BE2C (cell line): ENCODE measurements at regions not wholly inside any gene's neighbourhood (a gene's known extent, or its start where the extent isn't known, plus 50 kb on each side); places are given as distances from the start of the nearest gene placed in this dataset.
"Not testable (repeated sequence)": the region's sequence is repeated elsewhere in the genome, so short reads cannot be mapped to it uniquely, and the experiment has no call there.

Experiments used
- DNase-seq: peaks from one replicate; pipeline ENCODE4 v3.0.0-alpha.2; 2020
- H3K27me3 ChIP-seq: fragments of 250-450 bp; sonication (Bioruptor Pico); 2 replicates; pipeline ENCODE4 v1.5.1; 2020; ENCODE audit warnings: mild to moderate bottlenecking
- H3K36me3 ChIP-seq: fragments of 250-450 bp; sonication (Bioruptor Pico); 2 replicates; pipeline ENCODE4 v1.5.1; 2020; ENCODE audit warnings: mild to moderate bottlenecking
- H3K4me1 ChIP-seq: fragments of 250-450 bp; sonication (Bioruptor Pico); 2 replicates; pipeline ENCODE4 v1.5.1; 2020
- H3K4me3 ChIP-seq: 2 replicates; pipeline ENCODE4 v1.5.1; 2011; ENCODE audit warnings: low read depth, low read length
- H3K9me3 ChIP-seq: fragments of 250-450 bp; sonication (Bioruptor Pico); 2 replicates; pipeline ENCODE4 v1.5.1; 2020
- TF ChIP-seq, protein P1 (sequence below): IDR thresholded peaks from 2 replicates; pipeline ENCODE4 v1.5.1; 2012; ENCODE audit warnings: mild to moderate bottlenecking, low read depth, low read length

DNA sequence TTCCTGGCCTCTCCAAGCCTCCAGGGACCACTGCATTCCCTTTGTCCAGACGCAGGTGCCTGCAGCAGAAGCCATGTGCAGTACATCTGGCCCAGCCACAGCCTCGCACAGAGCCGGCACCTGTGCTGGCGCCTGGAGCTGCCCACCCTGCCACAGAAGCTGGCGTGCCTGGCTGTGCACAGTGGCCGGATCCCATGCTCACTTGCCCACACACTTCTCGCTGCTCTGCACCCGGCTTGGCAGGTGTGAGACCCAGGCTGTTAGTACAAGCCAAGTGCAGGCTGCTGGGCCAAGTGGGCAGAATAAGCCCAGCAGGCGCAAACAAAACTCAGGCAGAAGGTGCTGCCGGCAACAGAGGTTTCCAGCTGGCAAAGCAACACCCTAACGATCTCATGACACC lies 124.5 kb upstream of the CCDC150 start:
- Histone ChIP-seq H3K36me3 (no peaks in the 10 kb centered on the region), H3K27me3 (no peaks in the 10 kb centered on the region), H3K4me1 (peaks cover 17% of the 10 kb centered on the region), H3K4me3 (no peak overlapping the region), H3K9me3 (no peaks in the 10 kb centered on the region)
- TF ChIP-seq, protein P1, sequence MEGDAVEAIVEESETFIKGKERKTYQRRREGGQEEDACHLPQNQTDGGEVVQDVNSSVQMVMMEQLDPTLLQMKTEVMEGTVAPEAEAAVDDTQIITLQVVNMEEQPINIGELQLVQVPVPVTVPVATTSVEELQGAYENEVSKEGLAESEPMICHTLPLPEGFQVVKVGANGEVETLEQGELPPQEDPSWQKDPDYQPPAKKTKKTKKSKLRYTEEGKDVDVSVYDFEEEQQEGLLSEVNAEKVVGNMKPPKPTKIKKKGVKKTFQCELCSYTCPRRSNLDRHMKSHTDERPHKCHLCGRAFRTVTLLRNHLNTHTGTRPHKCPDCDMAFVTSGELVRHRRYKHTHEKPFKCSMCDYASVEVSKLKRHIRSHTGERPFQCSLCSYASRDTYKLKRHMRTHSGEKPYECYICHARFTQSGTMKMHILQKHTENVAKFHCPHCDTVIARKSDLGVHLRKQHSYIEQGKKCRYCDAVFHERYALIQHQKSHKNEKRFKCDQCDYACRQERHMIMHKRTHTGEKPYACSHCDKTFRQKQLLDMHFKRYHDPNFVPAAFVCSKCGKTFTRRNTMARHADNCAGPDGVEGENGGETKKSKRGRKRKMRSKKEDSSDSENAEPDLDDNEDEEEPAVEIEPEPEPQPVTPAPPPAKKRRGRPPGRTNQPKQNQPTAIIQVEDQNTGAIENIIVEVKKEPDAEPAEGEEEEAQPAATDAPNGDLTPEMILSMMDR = no peak
- peak; percentile 61 for DNase-seq

DNA sequence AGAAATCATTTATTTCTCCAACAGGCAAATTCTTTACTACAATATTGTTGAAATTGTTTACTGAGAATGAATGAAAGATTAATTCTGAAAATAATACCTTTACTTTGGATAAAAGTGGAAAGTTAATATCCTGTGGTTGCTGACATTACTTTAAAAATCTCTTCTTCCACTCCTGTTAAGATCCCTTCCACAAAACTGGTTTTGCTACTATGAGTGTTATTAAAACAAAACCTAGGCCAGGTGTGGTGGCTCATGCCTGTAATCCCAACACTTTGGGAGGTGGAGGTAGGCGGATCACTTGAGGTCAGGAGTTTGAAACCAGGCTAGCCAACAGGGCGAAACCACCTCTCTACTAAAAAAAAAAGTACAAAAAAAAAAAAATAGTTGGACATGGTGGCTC lies 123.9 kb upstream of the CCDC150 start:
- TF ChIP-seq, protein P1 = no peak
- Histone ChIP-seq H3K36me3 (no peaks in the 10 kb centered on the region), H3K4me1 (peaks cover 17% of the 10 kb centered on the region), H3K9me3 (no peaks in the 10 kb centered on the region), H3K27me3 (no peaks in the 10 kb centered on the region), H3K4me3 (no peak overlapping the region)
- DNase-seq = no peak

DNA sequence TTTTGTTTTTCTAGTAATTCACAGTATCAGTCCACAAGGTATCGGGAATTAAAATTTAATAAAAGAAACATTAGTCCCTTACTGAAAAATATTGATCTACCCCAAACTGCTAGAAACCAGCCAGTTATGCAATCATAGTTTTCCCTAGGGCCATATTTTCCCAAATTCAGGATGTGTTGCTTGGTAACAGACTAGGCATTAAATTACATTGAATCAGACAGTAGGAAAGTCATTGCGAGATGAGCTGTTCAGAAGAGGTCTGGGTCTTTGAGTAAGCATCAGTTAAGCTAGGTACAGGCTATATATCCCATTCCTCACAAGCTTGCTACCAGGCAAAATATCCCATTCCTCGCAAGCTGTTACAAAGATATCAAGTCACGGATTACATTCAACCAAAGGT lies 123.0 kb upstream of the CCDC150 start:
- Histone ChIP-seq H3K27me3 (no peaks in the 10 kb centered on the region), H3K36me3 (no peaks in the 10 kb centered on the region), H3K4me3 (no peak overlapping the region), H3K4me1 (peaks cover 17% of the 10 kb centered on the region), H3K9me3 (no peaks in the 10 kb centered on the region)
- TF ChIP-seq, protein P1 = no peak
- no peak for DNase-seq

DNA sequence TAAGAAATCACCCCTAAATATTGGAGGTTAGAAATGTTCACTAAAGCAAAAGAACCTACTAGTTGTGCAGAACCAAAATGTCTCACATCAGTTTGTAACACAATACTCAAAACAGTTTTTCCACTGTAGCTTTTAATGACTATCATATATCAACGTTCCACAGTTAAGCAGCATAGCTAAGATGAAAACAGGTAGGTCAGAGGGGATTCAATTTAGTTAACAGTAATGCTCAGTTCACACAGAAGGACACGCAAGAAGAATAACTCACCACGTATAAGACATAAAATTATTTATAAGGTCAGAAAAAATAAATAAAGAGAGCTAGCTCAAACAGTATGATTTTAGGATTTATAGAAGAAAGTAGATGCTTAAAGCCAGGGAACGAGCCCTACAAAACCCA lies 118.9 kb upstream of the CCDC150 start:
- no peaks in the 10 kb centered on the region for H3K36me3 ChIP-seq
- no peak for DNase-seq
- H3K27me3 ChIP-seq = no peaks in the 10 kb centered on the region
- no peaks in the 10 kb centered on the region for H3K9me3 ChIP-seq
- no peak overlapping the region for H3K4me3 ChIP-seq
- peaks cover 12% of the 10 kb centered on the region for H3K4me1 ChIP-seq
- TF ChIP-seq, protein P1 = no peak

DNA sequence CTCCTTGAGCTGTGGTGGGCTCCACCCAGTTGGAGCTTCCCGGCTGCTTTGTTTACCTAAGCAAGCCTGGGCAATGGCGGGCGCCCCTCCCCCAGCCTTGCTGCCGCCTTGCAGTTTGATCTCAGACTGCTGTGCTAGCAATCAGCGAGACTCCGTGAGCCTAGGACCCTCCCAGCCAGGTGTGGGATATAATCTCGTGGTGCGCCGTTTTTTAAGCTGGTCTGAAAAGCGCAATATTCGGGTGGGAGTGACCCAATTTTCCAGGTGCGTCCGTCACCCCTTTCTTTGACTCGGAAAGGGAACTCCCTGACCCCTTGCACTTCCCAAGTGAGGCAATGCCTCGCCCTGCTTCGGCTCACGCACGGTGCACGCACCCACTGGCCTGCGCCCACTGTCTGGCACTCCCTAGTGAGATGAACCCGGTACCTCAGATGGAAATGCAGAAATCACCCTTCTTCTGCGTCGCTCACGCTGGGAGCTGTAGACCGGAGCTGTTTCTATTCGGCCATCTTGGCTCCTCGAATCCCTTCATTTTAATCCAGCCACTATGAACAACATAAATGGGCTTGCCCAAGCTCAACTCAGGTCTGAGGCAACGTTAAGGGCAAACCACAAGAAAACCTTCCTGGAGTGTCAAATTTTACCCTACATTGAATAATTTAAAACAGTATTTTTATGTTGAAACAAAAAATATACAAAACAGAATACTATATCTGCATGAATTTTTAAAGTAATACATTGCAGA lies 112.4 kb upstream of the CCDC150 start:
- H3K27me3 ChIP-seq, H3K4me3 ChIP-seq, DNase-seq, H3K36me3 ChIP-seq, H3K9me3 ChIP-seq, H3K4me1 ChIP-seq: not testable (repeated sequence)

DNA sequence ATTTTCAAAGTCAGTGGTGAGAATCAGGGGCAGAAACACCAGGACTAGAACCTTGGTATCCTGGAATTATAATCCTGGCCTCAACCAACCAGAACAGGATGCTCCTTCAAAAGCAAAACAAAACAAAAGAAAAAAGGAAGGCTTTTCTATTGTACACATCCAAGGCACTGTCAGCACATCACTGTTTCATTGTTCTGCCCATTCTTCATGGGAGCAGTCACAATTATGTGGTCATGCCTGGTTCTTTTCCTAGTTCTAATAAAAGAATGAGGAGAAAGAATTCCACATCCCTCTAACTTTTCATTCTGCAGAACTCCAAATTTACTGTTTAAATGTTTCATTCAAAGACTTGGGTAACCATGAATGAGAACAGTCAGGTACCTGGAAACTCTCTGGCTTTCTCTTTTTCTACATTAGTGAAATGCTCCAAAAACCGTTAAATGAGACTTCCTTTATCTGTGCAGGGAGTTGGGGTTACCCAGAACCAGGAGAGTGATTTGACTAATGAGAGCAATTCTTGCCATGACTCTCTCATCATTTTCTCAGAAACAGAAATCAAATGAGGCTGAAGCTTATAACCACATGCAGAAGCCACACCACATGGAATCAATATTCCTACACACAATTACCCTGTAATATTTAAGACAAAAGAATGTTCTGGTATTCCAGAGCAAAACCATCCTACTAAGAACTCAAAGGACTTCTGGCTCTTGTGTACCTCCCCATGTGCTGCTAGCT lies 110.9 kb upstream of the CCDC150 start:
- H3K4me3 ChIP-seq = no peak overlapping the region
- no peaks in the 10 kb centered on the region for H3K27me3 ChIP-seq
- no peak for DNase-seq
- H3K9me3 ChIP-seq = no peaks in the 10 kb centered on the region; the same call in 1 of the 2 replicates
- H3K4me1 ChIP-seq = peaks cover 7% of the 10 kb centered on the region
- no peaks in the 10 kb centered on the region for H3K36me3 ChIP-seq
- TF ChIP-seq, protein P1 = no peak
